GM21390 (cell line): ENCODE measurements at regions not wholly inside any gene's neighbourhood (a gene's known extent, or its start where the extent isn't known, plus 50 kb on each side); places are given as distances from the start of the nearest gene placed in this dataset.
"Not testable (repeated sequence)": the region's sequence is repeated elsewhere in the genome, so short reads cannot be mapped to it uniquely, and the experiment has no call there.

Experiments used
- ATAC-seq: cut with Tn5 transposase; IDR thresholded peaks from one replicate; pipeline ENCODE4 v1.9.1; 2021; ENCODE audit not compliant: unreplicated experiment

DNA sequence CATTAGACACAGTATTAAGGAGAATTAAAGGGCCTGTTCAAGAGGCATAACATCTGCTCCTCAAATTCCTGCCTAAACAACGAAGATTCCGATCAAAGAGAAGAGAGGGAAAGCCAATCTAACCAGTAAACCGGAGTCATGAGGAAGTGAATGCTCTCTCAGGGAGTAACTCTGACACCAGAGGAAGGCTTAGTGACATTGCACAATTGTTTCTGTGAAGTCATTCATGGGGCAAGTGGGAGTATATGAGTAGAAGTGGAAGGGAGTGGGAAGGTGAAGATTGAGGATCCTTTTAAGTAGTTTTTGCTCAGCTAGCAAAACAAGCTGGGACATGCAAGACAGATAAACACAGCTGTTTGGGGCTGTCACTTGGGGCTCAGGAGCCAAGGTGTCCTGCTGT is 136.4 kb upstream of the FAM174A start:
- ATAC-seq: not testable (repeated sequence)

DNA sequence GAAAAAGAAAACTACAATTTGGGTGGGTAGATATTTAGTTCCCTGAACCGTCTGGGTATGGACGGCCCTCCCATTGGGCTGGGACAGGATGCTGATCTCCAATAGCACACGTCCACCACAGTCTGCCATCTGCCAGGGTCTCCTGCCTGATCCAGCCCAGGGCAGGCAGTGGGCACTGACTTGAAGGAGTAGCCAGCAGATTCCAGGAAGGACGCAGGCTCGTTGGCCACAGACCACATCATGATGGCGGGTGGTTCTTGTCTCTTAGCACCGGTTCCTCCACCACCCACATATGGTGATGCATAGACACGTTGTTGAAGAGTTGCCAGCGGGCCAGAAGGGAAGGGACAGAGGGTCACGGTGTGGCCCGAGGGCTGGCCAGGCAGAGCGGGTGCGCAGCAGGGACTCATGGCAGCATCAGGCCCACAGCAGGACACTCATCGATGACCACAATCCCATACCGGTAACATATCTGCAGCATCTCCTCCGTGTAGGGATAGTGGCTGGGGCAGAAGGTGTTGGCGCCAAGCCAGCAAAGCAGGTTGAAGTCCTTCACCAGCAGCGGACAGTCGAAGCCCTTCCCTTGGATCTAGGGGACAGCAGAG is 155.8 kb upstream of the FAM174A start:
- not testable (repeated sequence) for ATAC-seq

DNA sequence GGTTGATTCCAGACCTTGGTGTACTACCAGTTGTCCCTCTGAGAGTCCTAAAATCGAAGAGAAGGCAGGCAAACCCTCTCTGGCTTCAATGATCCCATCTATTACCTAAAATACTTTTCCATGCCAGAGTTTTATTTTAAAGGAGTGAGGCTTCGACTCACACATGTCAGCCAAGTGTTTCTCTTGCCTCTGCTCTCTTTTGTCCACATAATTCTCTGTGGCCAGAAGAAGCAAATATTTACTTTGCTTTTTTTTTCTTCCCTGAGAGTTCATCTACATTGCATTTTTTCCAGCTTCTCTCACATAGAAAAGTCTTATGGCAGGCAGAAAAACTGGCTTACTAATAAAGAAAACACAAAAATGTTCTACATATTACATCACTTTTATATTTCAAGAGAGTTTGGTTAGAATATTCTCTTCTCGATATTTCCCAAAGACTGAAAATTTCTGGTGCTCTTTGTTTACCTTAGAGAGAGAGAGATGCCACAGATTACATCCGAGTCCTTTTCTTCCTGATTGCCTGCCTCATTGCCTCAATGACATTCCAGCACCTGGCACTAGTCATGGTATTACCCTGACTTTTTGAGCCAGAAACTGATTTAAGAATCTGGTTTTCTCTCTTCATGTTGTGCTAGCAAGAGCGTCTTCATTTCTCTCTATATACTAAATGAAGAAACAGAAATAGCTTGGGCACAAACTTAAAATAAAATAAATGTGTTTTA is 170.3 kb upstream of the FAM174A start:
- not testable (repeated sequence) for ATAC-seq

DNA sequence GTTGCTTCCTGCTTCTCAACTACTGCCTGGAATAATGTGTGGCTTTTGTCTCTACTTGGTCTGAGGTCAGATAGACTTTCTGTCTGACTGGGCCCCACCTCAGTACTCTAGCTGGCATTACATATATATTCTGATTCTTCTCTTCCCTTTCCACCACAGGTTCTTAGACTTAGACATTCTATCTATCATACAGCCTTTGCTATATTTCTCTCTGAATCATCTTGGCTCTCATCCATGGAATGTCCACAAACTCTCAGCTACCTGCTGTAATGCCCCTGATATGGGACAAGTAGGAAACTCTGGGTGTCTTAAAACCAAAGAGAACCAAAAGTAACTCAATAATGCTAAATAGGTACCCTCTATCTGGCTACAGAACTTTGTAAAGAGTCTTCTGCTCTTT is 170.8 kb upstream of the FAM174A start:
- ATAC-seq: not testable (repeated sequence)

DNA sequence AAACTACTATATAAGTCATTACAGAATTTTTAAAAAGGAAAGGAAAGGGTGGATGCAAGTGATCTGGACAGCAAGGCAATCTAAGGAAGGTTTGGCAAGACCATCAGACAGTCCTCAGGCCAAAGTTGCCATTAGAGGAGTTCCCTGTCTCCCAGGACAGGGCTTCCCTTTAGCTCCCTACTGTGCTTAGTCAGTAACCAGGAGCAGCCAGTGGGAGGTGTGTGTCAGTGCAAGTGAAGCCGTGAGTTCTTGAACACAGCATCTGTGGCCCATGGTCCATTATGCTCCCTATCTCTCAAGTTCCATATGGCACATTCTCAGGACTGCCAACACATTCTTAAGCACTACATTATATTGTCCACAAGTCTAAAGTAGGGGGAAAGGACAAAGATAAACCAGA is 175.2 kb upstream of the FAM174A start:
- not testable (repeated sequence) for ATAC-seq

DNA sequence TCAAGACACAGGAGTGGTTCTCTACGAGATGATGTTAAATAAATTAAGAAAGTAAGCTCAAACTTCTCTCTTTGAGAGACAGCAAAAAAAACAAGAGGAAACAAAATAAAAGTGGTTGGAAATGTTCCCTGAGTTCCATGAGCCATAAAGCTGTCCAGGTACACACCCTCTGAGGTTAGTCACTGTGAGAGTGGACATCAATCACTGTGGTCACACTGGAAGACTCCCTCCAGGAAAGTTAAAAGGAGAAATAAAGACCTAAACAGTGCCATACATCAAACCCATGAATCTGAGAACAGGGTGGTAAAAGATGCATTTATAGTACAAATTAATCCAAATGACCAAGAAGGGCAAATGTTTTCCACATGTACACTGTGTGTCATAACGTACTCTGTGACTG is 188.9 kb upstream of the FAM174A start:
- not testable (repeated sequence) for ATAC-seq

DNA sequence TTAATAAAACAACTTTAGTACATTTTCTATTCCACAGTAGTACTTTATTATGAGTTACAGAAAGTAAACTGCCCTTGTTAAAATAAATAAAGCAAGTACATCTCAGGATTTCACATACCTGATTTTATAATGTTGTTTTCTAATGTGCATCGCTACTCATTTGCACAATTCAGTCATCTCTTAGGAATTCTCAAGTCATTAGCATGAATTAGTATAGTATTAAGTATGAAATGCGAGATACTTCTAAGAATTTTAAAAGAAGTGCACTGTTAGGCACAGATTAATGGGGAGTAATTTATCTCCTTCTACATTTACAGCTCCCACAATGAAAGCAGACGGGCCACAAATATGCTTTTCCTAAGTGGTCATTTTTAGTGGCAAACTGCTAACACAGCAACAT is 193.7 kb upstream of the FAM174A start:
- ATAC-seq: not testable (repeated sequence)

DNA sequence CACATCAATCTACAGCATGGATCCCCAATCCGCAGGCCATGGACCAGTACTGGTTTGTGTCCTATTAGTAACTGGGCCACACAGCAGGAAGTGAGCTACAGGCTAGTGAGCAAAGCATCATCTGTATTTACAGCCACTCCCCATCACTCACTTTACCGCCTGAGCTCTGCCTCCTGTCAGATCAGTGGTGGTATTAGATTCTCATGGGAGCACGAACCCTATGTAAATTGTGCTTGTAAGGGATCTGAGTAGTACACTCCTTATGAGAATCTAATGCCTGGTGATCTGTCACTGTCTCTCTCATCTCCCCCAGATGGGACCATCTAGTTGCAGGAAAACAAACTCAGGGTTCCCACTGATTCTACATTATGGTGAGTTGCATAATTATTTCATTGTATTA is 212.7 kb upstream of the FAM174A start:
- ATAC-seq: no peak

DNA sequence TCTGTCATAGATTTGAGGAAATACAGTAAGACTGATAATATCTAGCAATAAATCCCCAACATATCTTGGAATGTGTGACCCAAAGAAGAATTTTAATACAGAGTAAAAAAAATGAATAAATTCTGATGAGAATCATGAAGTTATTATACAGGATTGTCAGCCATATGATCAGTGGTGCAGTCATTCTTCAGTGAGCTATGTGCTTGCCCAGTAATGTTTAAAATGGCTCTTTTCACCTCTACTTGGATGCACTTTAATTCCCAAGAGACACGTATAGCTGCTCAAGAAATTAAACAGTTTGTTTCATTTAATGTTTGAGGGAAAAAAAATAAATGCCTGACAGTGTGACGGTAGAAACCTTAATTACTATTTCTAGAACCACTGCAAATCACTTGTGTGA is 215.3 kb upstream of the FAM174A start:
- no peak for ATAC-seq

DNA sequence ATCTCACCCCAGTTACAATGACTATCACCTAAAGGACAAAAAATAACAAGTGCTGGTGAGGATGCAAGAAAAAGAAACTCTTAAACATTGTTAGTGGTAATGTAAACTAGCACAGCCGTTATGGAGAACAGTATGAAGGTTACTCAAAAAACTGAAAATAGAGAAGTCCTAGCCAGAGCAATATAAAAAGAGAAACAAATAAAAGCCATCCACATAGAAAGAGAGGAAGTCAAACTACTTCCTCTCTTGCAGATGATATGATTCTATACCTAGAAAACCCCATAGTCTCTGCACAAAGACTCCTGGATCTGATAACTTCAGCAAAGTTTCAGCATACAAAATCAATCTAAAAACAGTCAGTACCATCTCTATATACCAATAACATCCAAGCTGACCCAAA is 221.5 kb upstream of the FAM174A start:
- no peak for ATAC-seq

DNA sequence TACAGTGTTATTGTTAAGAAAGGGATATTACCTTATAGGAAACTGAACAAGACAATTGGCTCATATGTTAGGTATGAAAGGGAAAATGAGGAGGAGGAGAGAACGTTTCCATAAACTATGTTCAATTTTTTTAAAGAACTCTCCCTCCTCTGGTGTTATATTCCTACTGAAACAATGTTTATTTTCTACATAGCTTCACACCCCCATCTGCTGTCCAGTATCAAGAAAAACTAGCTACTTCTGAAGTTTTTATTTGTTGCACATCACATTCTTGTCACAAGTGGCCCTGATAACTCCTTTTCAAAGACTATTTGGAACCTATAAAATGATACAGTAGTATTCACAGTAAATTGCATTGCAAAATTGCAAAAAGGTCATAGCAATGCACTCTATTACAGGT is 223.4 kb upstream of the FAM174A start:
- no peak for ATAC-seq

DNA sequence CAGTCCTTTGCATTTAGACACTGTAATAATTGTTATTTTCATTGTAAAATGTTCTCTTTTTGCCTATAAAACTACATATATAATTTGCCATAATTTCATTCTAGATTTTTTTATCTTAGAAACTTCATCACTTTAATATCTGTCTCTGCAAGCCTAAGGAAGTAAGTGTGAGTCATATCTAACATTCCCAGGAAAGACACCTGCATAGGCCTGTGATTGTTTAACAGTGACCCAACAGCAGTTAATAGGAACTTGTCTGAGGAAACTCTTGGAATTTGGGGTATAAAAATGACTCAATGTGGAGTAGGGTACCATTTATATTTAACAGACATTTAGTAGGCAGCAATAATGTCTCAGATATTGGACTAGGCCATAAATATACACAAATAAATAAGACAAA is 229.2 kb upstream of the FAM174A start:
- no peak for ATAC-seq

DNA sequence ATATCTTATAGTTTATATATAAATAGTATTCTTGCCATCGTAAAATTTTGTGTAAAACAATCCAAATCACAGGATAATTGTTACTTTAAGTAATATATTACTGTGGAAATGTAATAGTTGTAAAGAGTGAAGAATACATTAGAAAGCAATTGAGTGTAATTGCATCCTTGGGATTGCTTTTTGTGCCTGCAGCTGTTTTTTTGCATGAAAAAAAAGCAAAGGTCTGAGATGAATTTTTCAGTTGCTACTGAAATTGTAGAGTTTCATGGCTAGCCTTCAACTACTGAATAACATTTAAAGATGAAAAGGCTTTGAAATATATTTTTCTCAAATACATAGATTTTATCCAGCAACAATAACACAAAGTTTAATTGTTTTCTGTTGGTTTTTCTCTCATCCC is 232.0 kb upstream of the FAM174A start:
- no peak for ATAC-seq

DNA sequence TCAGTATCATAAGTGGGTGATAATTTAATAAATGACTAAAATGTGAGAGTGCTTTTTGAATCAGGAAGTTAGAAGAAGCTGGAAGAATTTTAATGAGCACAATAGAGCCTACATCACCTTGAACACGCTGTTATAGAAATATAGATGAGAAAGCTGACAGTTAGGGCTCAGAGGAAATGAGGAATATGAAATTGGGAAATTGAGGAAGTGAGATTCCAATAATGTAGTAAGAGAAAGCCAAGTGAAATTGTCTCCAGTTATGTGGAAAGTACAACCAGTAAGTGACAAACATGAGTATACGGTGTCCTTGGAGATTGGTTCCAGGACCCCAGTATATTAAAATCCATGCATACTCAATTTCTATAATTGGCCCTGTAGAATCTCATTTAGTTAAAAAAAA is 235.9 kb upstream of the FAM174A start:
- no peak for ATAC-seq

DNA sequence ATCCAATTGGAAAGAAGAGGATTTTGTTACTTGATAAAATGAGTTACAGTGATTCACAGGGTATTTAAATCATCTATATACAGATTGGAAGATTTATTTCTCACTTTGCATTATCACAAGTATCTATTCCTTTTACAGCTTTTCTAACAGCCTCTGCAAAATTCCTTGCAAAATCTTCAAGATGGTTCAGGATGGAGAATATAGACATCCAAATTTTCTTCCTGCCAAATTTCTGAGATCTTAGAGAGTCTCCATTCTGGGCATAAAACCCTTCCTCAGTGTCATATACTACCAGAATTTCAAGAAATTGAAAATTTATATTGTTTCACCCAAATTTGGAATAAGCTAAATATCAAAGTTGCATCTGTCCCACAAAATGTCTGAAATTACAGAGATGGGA is 259.1 kb upstream of the FAM174A start:
- ATAC-seq: no peak

DNA sequence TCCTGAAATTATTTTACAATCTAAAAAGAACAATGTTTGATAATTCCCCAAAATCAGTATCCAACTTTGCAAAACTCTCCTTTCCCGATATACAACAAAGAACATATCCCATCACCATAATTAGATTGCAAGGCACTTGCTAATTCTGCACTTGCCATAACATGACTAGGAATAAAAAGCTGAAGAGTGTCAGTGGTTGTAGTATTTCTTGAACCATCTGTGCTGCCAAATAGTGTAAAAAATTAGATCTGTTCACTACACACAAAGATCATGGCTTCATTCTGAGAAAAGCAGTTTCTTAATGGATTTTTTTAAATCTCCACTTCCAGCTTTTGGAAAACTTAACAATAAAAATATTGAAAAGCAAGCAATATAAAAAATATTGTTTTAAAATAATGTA is 259.5 kb upstream of the FAM174A start:
- no peak for ATAC-seq

DNA sequence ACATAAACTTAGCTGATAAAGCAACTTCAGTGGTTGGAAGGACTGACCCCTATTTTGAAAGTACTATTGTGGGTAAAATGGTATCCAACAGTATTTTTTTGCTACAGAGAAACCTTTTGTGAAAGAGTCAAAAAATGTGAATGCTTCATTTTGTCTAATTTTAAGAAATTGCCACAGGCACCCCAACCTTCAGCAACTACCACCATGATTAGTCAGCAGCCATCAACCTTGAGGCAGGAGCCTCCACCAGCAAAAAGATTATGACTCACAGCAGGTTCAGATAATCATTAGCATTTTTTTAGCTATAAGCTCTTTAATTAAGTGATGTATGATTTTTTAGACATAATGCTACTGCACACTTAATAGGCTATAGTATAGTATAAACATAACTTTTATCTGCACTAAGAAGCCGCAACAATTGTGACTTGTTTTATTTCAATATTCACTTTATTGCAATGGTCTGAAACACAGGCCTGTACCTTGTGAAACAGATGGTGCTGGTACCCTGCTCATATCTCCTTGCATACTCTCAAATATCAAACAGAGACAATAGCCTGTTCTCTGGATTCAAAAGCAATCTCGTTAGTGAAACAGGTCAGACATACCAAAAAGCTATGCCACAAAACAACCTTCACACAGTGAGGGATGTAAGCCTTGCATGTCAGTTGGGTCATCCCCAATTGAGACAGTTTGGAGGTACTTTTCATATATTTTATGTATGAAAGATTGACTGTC is 261.2 kb upstream of the FAM174A start:
- ATAC-seq: no peak

DNA sequence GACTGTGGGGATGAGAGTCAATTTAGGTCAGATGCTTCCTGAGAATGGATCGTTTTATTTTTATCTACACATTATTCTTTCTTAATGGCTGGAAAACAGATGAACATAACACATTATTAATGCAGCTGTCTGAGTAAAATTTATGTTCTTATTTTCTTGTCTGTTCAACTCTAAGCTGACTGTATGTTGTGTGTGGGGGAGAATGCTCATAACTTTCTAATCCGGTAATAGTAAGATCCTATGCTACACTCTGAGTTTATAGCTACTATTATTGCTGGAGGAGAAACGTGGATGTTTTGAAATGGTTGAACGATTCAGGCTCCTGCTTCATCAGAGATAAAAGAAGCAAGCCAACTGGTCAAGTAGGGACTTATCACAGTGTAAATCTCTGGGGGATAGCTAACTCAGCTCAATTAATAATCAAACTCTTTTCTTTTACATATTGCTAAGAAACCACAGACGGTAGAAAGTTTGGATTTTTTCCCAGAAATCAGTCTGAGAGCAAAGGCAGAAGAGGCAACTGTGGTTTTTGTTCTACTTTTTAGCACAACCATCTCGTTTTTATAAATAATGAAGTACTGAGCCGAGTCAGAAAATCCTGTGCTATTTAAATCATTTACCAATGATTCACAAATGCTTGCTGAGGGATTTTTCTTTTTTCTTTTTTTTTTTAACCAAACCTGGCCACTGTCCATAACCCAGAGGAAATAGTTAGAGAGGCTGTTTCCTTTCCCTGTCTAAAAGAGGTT is 265.0 kb upstream of the FAM174A start:
- ATAC-seq: no peak

DNA sequence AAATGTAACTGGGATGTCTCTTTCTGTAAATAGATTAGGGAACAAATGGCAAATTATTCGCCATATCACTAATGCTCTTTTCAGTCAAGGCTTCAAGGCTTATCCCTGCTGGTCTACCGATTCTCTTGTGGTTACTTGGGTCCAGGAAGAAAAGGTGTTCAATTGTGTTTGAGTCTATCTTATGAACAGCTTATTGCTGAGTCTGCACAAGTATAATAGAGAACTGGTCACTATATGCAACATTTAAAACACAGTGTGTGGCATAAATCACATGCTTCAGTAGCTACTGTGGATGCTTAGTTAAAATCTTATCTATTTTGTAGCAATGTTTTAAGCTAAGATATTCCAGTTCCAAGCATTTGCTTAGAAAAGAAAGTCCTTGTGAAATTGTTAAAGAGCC is 274.2 kb upstream of the FAM174A start:
- no peak for ATAC-seq

DNA sequence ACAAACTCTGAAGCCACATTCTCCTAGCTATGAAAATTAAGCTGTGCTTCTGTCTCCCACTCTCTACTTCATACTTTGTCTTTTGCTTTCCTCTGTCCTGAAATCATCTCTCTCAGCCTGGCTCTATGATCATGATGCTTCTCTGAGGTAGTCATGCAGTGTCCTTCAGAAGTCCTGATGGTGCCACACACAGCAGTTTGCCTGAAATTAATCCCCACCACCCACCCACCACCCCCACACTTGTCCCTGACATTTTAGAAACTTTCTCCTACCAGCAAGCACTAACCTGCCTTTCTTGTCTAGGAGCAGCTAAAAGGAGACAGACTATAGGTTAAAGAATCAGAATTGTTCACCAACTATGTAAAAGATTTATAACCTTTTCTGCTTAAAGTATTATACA is 282.2 kb upstream of the FAM174A start:
- ATAC-seq: no peak

DNA sequence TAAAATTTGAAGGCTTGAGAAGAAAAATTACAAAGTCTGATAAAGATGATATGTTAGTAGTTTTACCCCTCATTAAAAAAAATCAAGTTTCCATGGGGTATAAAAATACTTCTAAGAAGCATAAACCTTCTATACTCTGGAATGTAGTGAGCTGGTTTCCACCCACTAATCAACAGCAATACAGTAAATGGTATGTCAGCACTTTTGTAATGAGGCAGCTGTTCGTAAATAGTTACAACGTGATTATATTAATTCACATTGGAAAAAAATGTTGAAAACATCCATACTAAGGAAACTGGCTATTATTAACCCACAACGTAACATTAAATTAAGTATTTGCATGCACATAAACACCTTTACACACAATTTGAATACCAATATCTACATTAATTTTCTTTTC is 283.1 kb upstream of the FAM174A start:
- ATAC-seq: no peak

DNA sequence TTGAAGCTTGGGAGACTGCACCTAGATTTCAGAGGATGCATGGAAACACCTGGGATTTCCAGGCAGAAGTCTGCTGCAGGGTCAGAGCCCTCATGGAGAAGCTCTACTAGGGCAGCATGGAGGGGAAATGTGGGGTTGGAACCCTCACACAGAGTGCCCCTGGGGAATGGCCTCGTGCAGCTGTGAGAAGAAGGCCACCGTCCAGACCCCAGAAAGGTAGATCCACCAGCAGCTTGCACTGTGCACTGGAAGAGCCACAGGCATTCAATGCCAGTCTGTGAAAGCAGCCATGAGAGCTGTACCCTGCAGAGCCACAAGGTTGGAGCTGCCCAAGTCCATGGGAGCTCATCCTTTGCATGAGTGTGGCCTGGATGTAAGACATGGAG is 285.3 kb upstream of the FAM174A start:
- no peak for ATAC-seq
